Breast epithelium (tissue), 4 donors: ENCODE measurements at regions not wholly inside any gene's neighbourhood (a gene's known extent, or its start where the extent isn't known, plus 50 kb on each side); places are given as distances from the start of the nearest gene placed in this dataset.

Source experiments
- DNase-seq, 2 donors: peaks; one replicate each; pipeline ENCODE4 v3.0.0-alpha.2; 2019; ENCODE audit warnings: low spot score in 2 of 2
- H3K27ac ChIP-seq, 2 donors: fragments of 200-600 bp; sonication (generic) in 1 of 2; one replicate each; pipeline ENCODE4 v1.5.1; 2016 to 2019; ENCODE audit warnings: mild to moderate bottlenecking in 1 of 2
- H3K27me3 ChIP-seq, 2 donors: fragments of 200-600 bp; sonication (generic) in 1 of 2; one replicate each; pipeline versions ENCODE4 v1.5.1 to v1.6.0; 2017 to 2019; ENCODE audit warnings: control low read depth in 1 of 2, mild to moderate bottlenecking in 1 of 2
- H3K36me3 ChIP-seq: fragments of 200-600 bp; one replicate; pipeline ENCODE4 v1.5.1; 2019
- H3K4me1 ChIP-seq, 2 donors: fragments of 200-600 bp; sonication (generic); one replicate each; pipeline ENCODE4 v1.5.1; 2016 to 2019; ENCODE audit warnings: control low read depth in 1 of 2
- H3K4me3 ChIP-seq, 3 donors: fragments of 200-600 bp; sonication (generic); 1 replicate in 2 of 3; 2 replicates in 1 of 3; pipeline ENCODE4 v1.5.1; 2016 to 2019; ENCODE audit warnings: mild to moderate bottlenecking in 3 of 3, moderate library complexity in 2 of 3
- H3K9me3 ChIP-seq, 2 donors: fragments of 200-600 bp; sonication (generic) in 1 of 2; one replicate each; pipeline ENCODE4 v1.5.1; 2016 to 2019; ENCODE audit warnings: control low read depth in 1 of 2
- CTCF ChIP-seq, 3 donors: fragments of 450-650 bp; IDR thresholded peaks; one replicate each; pipeline ENCODE4 v1.5.1; 2016 to 2017; ENCODE audit warnings: antibody characterized with exemption in 3 of 3, mild to moderate bottlenecking in 3 of 3, moderate library complexity in 3 of 3
- POLR2A ChIP-seq: fragments of 450-650 bp; IDR thresholded peaks from one replicate; pipeline ENCODE4 v1.6.1; 2016; ENCODE audit warnings: antibody characterized with exemption, mild to moderate bottlenecking, moderate library complexity
- POLR2AphosphoS5 ChIP-seq, 3 donors: sonication (generic); formaldehyde crosslinking; IDR thresholded peaks; one replicate each; pipeline ENCODE4 v1.6.1; 2017; ENCODE audit warnings: antibody characterized with exemption in 3 of 3
- intact Hi-C: fragments of 100-400 bp; cut with DNase I; formaldehyde crosslinking; loops from one replicate; pipeline ENCODE4 v1.15.1; 2023; ENCODE audit warnings: low total_unique reads

DNA sequence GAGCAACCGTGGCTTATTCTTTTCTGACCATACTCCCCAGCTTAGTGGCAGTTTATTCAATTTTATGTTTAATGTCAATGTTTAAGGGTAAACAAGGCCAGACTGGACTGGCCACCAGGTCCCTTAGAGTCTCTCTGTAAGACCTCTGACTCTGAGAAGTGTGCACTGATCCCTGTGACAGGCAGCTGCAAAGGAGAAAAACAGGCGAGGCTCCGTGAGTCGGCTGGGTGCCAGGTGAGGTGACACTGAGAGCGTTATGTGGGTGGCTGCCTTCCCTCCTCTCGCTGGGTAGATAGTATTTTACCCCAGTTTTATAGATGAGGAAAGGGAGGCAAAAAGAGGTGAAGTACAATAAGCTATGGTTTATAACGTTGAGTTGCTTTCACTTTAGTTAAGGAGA lies 139.4 kb upstream of the HDAC4 start:
- H3K4me1 ChIP-seq, result no peaks in the 10 kb centered on the region
- H3K27ac ChIP-seq, result no peak overlapping the region
- no peak overlapping the region for H3K4me3 ChIP-seq
- no peak for TF ChIP-seq POLR2A
- no peak for TF ChIP-seq CTCF (IDR thresholded peaks at IDR 0.05)
- no peak for TF ChIP-seq POLR2AphosphoS5 (IDR thresholded peaks at IDR 0.05)
- peaks cover 0 to 6% of the 10 kb centered on the region in 2 donors for H3K27me3 ChIP-seq
- DNase-seq, result peak in 1 of 2 donors; percentile 19
- H3K36me3 ChIP-seq, result no peaks in the 10 kb centered on the region
- H3K9me3 ChIP-seq, result no peaks in the 10 kb centered on the region
- intact Hi-C loops, result no loop called here

DNA sequence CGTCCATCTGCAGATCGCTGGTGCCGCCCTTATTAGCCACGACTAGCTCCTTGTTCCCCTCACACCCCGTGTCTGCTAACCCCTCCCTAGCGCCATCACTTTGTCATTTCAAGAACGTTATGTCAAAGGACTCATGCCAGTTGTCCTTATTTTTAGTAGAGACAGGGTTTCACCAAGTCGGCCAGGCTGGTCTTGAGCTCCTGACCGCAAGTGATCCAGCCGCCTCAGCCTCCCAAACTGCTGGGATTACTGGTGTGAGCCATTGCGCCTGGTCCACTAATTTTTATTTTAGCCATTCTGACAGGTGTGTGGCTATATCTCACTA lies 138.9 kb upstream of the HDAC4 start:
- H3K27me3 ChIP-seq, result peaks cover 0 to 5% of the 10 kb centered on the region in 2 donors
- H3K4me3 ChIP-seq, result no peak overlapping the region
- TF ChIP-seq CTCF (IDR thresholded peaks at IDR 0.05) (no peak), POLR2AphosphoS5 (IDR thresholded peaks at IDR 0.05) (no peak), POLR2A (no peak)
- intact Hi-C loops, result no loop called here
- peaks cover 0 to 3% of the 10 kb centered on the region in 2 donors for H3K9me3 ChIP-seq
- no peaks in the 10 kb centered on the region for H3K36me3 ChIP-seq
- peak in 1 of 2 donors; percentile 19 for DNase-seq
- no peak overlapping the region for H3K27ac ChIP-seq
- no peaks in the 10 kb centered on the region for H3K4me1 ChIP-seq

DNA sequence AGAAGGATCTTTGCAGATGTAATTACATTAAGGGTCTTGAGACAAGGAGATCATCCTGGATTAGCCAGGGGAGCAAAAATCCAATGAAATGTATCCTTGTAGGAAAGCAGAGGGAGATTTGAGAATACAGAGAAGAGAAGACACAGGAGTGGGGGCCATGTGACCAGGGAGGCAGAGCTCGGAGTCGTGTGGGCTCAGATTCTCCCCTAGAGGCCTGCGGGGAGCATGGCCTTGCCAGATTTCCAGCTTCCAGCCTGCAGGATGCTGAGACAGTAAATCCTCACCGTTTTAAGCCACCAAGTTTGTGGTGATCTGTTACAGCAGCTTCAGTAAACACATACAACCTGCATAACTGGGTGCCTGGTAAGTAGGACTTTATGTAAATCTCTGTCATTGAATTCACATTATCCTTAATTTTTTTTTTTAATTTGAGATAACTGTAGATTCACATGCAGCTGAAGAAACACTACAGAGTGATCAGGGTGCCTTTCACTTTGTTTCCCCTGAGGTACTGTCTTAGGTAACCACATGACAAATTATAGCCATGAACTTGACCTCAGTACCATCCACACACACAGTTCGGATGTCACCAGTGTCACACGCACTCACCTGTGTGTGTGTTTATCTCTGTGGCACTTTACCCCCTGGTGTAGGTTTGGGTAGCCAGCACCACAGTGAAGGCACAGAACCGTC lies 138.4 kb upstream of the HDAC4 start:
- DNase-seq, result peak in 1 of 2 donors; percentile 5
- no peak overlapping the region for H3K4me3 ChIP-seq
- H3K27ac ChIP-seq, result no peak overlapping the region
- H3K36me3 ChIP-seq, result no peaks in the 10 kb centered on the region
- H3K9me3 ChIP-seq, result peaks cover 0 to 6% of the 10 kb centered on the region in 2 donors
- intact Hi-C loops, result no loop called here
- H3K27me3 ChIP-seq, result peaks cover 0 to 5% of the 10 kb centered on the region in 2 donors
- H3K4me1 ChIP-seq, result no peaks in the 10 kb centered on the region
- TF ChIP-seq CTCF (IDR thresholded peaks at IDR 0.05) (no peak), POLR2AphosphoS5 (IDR thresholded peaks at IDR 0.05) (no peak), POLR2A (no peak)

- TF ChIP-seq CTCF (IDR thresholded peaks at IDR 0.05), result no peak
- no peak for TF ChIP-seq POLR2A
- no peak for TF ChIP-seq POLR2AphosphoS5 (IDR thresholded peaks at IDR 0.05)
- no peaks in the 10 kb centered on the region for H3K4me1 ChIP-seq
- intact Hi-C loops, result no loop called here
- peaks cover 0 to 6% of the 10 kb centered on the region in 2 donors for H3K9me3 ChIP-seq
- H3K27me3 ChIP-seq, result peaks cover 0 to 5% of the 10 kb centered on the region in 2 donors
- H3K36me3 ChIP-seq, result no peaks in the 10 kb centered on the region
- H3K27ac ChIP-seq, result no peak overlapping the region
- DNase-seq, result peak in 1 of 2 donors; percentile 24
- no peak overlapping the region for H3K4me3 ChIP-seq
These were observed 137.7 kb upstream of the HDAC4 start for GRCh38 chr2:239538357-239539052.

GRCh38 chr2:239537633-239538356 lies 137.0 kb upstream of the HDAC4 start:
- peaks cover 0 to 6% of the 10 kb centered on the region in 2 donors for H3K9me3 ChIP-seq
- no peak overlapping the region for H3K4me3 ChIP-seq
- no peaks in the 10 kb centered on the region for H3K36me3 ChIP-seq
- H3K4me1 ChIP-seq, result no peaks in the 10 kb centered on the region
- peak in 1 of 2 donors; percentile 3 for DNase-seq
- TF ChIP-seq CTCF (IDR thresholded peaks at IDR 0.05), result no peak
- TF ChIP-seq POLR2A, result no peak
- no peak for TF ChIP-seq POLR2AphosphoS5 (IDR thresholded peaks at IDR 0.05)
- intact Hi-C loops, result no loop called here
- H3K27me3 ChIP-seq, result peaks cover 0 to 5% of the 10 kb centered on the region in 2 donors
- no peak overlapping the region for H3K27ac ChIP-seq
